Testis (tissue), 2 donors: ENCODE measurements at regions not wholly inside any gene's neighbourhood (a gene's known extent, or its start where the extent isn't known, plus 50 kb on each side); places are given as distances from the start of the nearest gene placed in this dataset.

Experiments used
- CTCF ChIP-seq, 3 experiments: fragments of 450-650 bp in 2 of 3; fragments of 200-600 bp in 1 of 3; sonication (generic) in 1 of 3; IDR thresholded peaks; one replicate each; pipeline ENCODE4 v1.5.1; 2016 to 2019; ENCODE audit warnings: antibody characterized with exemption in 3 of 3, mild to moderate bottlenecking in 2 of 3, moderate library complexity in 1 of 3
- POLR2A ChIP-seq: fragments of 450-650 bp; IDR thresholded peaks from one replicate; pipeline ENCODE4 v1.6.1; 2017; ENCODE audit warnings: antibody characterized with exemption, mild to moderate bottlenecking, moderate library complexity

GRCh38 chr17:5740937-5741336 lies 156.6 kb upstream of the NLRP1 start:
- TF ChIP-seq CTCF (IDR thresholded peaks at IDR 0.05) (no peak), POLR2A (no peak)
